HuH-7 (cell line): ENCODE measurements at regions not wholly inside any gene's neighbourhood (a gene's known extent, or its start where the extent isn't known, plus 50 kb on each side); places are given as distances from the start of the nearest gene placed in this dataset.
"Not testable (repeated sequence)": the region's sequence is repeated elsewhere in the genome, so short reads cannot be mapped to it uniquely, and the experiment has no call there.

Source experiments
- DNase-seq: peaks from one replicate; pipeline ENCODE4 v3.0.0; 2011; ENCODE audit warnings: low spot score

DNA sequence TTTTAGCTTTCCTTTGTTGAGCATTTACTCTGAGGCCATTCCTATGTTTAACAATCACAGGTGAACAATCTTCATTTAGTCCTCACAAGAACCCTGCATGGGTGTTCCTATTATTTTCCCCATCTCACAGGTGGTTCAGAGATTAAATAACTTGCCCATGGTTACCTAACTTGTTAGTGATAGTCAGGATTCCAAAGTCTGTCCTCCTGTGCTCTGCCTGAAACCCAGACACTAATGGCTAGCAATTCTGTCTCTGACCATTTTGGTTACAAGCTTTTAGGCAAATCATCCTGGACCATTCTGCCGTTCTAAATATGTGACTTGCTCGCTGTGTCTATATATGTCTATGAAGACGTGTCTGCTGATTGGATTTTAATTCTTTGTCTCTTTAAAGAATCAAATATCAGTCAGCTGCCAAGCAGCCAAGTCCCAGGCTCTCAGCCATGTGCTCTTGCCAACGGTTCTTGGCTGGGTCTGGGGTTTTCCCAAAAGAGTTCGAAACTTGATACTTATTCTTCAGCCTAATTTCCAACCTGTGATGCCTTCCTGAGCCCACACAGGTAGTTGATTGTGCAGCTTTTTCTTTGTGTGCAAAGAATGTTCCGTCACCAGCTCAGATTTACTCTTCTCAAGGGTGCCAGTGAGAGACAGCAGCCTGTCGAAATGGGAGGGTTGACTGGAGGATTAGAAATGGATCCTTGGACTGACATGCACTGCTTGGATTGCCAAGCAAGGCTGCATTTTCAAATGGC is 121.7 kb downstream of the NREP start:
- DNase-seq, result no peak

DNA sequence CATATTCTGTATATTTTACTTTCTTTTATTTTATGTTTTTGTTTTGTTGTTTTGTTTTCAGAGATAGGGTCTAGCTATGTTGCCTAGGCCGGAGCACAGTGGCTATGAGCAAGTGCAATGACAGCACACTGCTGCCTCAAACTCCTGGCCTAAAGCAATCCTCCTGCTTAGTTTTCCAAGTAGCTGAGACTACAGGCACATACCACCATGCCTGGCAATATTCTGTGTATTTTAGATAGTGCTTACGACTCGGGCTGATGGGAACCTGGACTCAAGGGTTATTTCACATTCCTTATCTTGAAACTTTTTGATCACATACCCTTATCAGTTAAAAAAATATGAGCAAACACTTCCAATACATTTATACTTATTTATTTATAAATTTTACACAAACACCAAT is 119.0 kb upstream of the STARD4 start:
- no peak for DNase-seq

DNA sequence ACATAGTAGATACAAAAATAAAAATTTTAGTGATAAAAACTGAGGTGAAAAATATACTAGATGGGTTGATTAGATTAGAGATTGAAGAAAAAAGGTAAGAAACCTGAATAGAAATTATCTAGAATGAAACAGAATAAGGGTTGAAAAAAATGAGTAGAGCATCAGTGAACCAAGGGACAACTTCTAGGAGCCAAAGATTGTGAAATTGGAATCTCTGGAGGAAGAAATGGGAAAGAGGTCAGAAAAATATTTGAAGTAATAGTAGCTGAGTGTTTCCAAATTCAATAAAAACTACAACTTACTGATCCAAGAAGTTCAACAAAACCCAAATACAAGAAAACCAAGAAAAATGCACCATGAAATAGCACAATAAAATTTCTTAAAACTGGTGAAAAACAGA is 116.6 kb upstream of the STARD4 start:
- DNase-seq, result no peak

DNA sequence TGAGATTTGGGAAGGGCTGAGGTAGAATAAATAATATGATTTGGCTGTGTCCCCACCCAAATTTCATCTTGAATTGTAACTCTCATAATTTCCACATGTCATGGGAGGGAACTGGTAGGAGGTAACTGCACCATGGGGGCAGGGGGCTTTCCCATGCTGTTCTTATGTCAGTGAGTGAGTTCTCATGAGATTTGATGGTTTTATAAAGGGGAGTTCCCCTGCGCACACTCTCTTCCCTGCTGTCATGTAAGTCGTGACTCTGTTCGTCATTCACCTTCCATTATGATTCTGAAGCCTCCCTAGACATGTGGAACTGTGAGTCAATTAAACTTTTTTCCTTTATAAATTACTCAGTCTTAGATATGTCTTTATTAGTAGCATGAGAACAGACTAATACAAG is 115.5 kb upstream of the STARD4 start:
- no peak for DNase-seq

DNA sequence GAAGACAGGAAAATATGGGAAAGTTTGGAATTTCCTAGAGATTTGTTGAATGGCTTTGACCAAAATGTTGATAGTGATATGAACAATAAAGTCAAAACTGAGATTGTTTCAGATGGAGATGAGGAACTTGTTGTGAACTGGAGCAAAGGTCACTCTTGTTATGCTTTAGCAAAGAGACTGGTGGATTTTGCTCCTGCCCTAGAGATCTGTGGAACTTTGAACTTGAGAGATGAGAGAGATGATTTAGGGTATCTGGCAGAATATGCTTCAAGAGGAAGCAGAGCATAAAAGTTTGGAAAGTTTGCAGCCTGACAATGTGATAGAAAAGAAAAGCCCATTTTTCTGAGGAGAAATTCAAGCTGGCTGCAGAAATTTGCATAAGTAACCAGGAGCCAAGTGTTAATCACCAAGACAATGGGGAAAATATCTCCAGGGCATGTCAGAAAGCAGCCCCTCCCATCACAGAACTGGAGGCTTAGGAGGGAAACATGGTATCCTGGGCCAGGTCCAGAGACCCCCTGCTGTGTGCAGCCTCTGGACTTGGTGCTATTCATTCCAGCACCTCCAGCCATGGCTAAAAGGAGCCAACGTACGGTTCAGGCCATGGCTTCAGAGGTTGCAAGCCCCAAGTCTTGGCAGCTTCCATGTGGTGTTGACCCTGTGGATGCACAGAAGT is 114.3 kb upstream of the STARD4 start:
- DNase-seq, result no peak

DNA sequence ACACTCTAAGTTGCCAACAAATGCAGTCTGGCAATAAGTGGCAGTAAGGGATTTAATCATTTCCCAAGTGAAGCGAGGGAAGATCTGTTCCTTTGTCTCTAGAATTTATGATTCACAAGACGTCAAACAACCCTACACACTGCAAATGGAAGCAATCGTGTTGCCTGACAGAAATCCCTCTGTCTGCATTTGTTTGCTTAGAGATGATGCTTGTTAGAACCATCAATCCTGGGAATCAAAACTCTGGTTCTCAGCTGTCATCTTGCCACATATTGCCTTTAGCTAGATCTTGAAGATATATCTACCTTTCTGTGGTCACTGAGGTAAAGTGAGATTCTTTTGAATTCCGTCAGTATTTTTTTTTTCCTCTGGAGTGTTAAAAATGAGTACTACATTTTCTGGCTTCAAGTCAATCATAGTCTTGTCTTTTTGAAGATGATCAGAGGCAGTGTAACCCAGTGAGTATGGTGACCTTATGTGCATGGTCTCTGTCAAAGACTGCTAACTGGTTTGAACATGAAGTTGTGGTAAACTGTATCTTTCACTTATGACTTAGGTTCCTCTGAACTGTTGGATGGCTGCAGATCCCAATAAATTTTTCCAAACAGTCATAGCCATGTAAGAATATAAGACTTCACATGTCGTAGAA is 106.4 kb upstream of the STARD4 start:
- no peak for DNase-seq

DNA sequence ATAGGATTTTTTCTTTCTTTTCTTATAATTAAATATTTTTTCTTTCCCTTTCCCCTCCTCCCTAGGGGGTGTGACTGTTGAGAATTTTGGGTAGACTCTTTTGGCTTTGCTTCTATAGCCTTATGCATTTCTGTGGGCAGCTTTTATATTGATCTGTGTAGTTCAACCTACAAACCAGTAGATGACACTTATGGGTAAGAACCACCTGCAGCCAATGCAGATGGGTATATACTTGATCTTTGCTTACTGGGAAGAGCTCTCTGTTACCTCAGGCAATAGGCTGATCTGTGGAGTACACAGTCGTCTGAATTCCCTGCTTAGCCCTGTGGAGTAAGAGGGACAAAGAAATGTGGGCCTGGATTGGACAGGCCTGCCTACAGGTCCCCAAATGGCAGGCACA is 102.7 kb upstream of the STARD4 start:
- DNase-seq, result no peak

DNA sequence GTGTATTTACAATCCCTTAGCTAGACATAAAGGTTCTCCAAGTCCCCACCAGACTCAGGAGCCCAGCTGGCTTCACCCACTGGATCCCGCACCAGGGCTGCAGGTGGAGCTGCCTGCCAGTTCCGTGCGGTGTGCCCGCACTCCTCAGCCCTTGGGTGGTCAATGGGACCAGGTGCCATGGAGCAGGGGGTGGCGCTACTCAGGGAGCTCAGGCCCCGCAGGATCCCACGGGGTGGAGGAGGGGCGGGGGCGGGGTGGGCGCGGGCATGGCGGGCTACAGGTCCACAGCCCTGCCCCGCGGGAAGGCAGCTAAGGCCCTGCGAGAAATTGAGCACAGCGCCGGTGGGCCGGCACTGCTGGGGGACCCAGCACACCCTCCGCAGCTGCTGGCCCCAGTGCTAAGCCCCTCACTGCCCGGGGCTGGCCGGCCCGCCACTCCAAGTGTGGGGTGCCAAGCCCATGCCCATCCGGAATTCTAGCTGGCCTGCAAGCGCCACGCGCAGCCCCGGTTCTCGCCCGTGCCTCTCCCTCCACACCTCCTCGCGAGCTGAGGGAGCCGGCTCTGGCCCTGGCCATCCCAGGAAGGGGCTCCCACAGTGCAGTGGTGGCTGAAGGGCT is 99.8 kb upstream of the STARD4 start:
- DNase-seq, result not testable (repeated sequence)

DNA sequence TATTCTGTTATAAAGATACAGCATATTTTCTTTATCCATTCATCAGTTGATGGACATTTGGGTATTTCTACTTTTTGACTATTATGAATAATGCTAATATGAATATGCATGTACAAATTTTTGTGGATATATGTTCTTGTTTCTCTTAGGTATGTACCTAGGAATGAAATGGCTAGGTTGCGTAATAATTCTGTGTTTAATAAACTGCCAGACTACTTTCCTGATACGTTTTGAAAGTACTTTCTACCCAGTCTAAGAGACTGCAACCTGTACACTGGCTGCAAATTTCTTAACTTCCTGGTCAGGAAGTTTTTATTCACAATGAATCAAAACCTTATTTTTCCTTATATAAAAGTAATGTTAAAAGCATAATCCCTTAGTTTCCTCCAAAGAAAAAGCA is 93.9 kb upstream of the STARD4 start:
- DNase-seq, result peak; percentile 6

DNA sequence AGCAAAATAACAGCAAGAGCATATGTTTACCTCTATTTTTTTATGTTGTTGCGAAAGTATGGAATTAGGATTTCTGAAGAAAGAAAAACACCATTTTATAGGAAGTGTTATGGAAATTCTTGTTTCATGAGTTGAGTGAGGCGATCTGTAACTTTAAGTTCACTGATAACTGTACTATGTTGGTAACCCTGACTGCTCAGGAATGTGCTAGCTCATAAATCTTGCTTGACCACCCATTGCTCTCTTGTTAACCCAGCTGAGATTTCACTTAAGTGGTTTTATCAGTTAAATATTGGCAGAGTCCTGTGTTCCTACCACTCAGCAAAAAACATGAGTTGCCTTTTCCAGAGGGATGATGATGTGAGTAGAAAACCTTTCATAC is 91.1 kb upstream of the STARD4 start:
- peak; percentile 17 for DNase-seq

DNA sequence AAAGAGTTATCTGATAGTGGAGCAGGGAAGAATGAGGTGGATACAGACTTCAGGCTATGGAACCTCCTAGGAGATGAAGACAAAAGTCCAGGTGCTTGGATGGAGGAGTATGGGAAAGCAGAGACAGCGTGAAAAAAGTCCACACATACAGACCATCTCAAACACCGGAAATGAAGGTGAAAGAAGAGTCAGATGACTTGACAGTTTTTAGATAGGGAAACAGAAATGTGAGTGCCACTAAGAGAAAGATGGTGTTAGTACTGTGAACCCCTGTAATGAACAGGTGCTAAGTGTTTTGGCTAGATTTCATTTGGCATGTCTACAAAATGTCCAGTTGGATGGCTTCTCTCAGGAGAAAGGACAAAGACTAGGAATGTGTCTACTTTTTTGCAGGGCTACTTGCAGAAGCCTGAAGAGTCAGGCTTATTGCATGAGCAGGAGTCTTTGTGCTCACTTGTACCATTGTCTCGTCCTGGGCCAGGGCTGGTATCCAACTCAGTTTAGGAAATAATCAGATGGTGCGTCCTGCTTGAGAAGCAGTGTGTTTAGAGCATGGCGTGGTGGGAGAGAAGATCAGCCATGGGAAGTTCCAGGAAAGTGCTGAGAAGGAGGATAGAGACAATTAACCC is 90.6 kb upstream of the STARD4 start:
- DNase-seq, result no peak

DNA sequence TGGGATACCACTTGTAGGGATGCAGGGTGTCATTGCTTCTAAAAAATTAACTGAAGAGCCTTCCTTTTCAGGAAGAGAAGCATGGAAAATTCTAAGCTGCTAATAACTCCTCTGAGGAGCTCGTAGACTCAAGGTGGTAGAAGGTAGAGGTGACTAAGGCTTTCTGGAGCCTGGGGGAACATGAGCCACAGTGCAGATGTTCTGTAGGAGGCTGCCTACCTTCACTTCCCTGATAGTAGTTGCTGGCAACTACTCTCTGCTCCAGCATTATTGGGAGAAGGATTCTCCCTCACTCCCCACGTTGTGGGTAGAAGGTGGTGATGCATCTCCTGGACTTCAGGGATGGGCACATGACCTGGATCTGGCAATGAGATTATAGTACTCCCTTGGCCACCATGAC is 86.7 kb upstream of the STARD4 start:
- no peak for DNase-seq

DNA sequence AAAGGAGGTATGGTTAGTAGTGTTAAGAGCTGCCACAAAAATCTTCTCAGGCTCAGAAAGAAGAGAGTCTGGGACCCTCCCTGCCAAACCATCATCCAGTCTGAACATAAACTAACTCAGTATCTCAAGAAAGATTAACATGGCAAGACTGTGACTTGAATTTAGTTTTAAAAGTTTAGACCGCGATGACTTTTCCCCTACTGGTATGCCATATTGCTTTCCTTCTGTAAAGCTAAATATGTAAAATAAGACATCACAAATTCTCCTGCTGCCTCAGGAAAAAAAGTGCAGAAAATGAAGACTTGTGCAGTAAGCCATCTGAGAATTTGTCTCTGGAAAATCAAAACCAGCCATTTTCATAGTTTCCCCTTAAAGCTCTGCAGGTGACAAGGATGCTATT is 85.2 kb upstream of the STARD4 start:
- DNase-seq, result no peak

DNA sequence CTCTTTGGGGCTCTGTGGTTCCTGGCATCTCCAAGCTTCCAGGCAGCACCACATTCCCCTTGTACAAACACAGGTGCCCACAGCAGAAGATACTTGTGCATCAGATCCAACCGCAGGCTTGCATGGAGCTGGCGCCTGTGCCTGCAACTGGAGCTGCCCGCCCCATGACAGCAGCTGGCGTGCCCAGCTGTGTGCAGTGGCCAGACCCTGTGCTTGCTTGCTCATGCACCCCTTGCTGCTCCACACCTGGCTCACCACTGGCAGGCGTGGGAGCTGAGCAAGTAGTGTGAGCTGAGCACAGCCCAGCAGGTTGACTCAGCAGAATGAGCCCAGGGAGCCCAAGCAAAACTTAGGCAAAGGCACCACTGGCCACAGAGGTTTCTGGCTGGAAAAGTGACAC is 84.4 kb upstream of the STARD4 start:
- DNase-seq, result no peak

DNA sequence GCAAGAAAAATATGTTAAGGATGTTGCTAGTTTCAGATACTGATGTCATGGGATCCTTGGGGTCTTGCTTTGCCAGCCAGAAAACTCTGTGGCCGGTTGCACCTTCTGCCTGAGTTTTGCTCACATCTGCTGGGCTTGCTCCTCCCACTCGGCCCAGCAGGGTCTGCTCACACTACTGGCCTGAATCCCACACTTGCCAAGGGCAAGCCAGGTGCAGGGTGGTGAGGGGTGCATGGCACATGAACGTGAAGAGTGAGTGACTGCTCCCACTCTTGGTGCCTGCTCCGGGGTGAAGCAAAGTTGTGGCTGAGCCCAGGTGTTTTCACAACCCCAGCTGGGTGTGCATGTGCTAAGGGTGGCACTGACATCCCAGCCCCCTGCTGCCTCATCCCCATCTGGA is 83.1 kb upstream of the STARD4 start:
- DNase-seq, result no peak

DNA sequence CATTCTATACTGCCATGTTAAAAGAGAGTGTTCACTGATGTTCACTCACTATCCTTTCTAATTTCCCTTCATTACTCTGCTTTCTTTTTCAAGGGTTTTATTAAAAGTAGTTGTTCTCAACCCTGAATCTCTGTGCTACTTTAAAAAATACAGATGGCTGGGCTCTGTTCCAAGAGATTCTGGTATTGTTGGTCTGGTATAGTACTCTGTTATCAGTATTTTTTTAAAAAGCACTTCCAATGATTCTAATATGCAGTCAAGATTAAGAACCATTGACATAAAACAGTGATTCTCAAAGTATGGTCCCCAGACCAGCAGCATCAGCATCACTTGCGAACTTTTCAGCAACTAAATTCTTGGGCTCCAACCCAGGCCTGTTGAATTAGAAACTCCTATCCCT is 77.0 kb upstream of the STARD4 start:
- no peak for DNase-seq

DNA sequence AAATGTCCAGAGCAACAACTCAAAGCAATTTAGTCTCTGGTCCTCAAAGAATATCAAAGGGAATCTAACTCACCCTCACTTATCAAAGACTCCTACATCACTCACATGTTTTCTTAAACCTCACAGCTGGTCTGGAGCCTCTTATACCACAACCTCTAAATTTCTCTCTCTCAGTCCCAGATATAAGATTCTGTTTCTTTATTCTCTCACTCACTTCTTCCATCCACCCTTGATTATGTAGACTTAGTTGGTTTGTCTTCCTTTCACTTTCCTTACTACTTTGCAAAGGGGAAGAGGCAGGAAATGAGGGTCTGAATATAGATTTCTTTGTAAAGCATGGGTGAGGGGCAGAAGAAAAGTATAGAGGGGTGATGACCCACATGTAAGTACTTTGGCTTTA is 75.4 kb upstream of the STARD4 start:
- DNase-seq, result no peak

DNA sequence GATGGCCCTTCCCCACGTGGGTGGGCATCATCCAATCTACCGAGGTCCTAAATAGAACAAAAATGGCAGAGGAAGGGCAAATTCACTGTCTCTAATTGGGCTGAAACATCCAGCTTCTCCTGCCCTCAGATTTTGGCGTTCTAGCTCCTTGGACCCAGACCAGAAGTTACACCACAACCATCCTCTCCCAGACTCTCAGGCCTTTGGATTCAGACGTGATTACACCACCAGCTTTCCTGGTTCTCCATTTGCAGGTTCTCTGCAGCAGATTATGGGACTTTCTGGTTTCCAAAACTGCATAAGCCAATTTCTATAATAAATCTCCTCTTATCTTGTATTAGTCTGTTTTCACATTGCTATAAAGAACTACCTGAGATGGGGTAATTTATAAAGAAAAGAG is 73.6 kb upstream of the STARD4 start:
- no peak for DNase-seq

DNA sequence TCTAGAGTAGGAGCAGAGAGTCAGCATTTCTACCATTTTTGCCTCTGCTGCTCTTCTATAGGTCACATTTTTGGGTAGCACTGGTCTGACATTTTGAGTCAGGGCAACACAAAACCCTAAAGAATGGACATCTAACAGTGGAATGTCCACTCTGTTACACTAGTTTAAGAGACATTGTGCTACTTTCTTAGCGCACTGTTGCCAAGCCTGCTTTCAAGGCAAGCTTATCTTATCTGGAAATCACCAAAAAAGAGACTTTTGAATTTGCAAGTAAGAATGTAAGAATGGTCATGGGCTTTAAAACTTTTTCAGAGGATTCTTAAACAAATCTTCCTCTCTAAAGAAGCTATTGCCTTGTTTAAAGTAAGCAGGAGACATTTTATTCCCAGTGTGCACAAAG is 73.0 kb upstream of the STARD4 start:
- no peak for DNase-seq

DNA sequence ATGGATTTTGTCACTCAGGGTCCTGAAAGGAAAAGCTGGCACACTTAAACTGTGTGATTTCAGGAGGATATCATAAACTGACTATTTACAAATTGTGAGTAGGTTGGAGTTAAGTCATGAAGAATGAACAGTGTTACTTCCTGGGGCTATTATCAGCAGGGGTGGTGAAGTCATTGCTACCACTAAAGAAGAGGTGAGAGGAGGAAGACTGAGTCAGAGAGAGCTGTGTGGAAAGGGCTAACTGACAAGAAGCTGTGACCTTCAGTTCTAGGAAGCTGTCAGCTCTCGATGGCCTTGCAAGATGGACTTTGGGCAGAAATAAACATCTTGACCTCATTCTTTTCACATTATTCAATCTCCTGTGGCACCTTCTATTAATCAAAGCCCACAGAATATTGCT is 72.3 kb upstream of the STARD4 start:
- no peak for DNase-seq

DNA sequence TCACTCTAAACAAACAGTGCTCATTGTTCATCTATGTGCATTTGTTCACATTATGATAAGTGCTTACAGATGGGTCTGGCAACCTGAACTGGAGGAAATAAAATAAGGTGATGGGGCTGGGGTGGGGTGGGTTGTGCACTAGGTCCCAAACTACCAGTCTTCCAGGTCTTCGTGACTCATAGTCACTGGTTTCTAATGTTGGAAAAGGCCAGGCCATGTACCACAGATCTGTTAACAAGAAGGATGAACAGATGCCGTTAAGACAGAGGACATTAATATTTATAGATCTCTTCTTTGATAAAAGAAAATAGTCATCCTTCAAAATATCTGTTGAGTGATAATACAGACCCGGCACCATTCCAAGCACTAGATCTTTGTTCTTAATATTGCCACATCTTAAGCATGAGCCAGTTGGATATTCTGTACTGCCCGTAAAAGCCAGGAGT is 71.4 kb upstream of the STARD4 start:
- DNase-seq, result no peak

DNA sequence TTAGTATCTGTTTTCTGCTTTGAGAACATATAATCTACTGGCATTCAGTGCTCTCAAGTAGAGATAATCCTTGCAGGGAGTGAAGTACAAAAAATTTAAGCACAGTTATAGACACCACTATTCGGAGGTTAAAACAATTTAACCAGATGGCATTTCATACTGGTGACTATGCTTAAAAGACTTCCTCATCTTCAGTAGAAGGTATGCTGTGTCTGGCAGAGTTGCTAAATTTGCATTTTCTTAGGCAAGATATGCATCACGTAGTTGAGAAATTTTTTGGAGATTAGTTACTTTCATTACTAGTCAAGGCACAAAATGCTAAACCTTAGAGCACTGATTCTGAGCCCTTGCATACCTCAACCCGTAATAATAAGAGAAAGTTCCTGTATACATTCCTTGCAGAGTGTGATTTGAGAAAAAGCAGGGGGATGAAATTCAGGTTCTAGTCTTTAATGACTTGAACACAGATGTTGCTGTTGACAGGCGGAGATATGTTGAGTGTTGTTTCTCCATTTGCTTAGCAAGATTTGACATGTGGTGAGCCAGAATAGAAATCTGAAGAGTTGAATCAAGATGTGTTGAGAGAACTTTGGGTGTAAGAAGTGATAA is 70.8 kb upstream of the STARD4 start:
- DNase-seq, result no peak
